HUES6 (cell line): ENCODE measurements at regions not wholly inside any gene's neighbourhood (a gene's known extent, or its start where the extent isn't known, plus 50 kb on each side); places are given as distances from the start of the nearest gene placed in this dataset.

Source experiments
- H3K27ac ChIP-seq: 2 replicates; pipeline ENCODE4 v1.7.0; 2013; ENCODE audit warnings: low read depth, mild to moderate bottlenecking, low read length, inconsistent platforms
- H3K27me3 ChIP-seq: 2 replicates; pipeline ENCODE4 v1.6.1; 2013; ENCODE audit warnings: low read length; ENCODE audit not compliant: control insufficient read depth, insufficient read depth
- H3K36me3 ChIP-seq: 2 replicates; pipeline ENCODE4 v1.6.1; 2013; ENCODE audit warnings: low read length; ENCODE audit not compliant: control insufficient read depth, insufficient read depth
- H3K4me1 ChIP-seq: 2 replicates; pipeline ENCODE4 v1.6.1; 2013; ENCODE audit warnings: low read length; ENCODE audit not compliant: control insufficient read depth, insufficient read depth
- H3K4me3 ChIP-seq: 2 replicates; pipeline ENCODE4 v1.5.1; 2013; ENCODE audit warnings: low read depth, low read length
- H3K9ac ChIP-seq: one replicate; pipeline ENCODE4 v1.6.1; 2013; ENCODE audit warnings: mild to moderate bottlenecking, low read length
- H3K9me3 ChIP-seq: 2 replicates; pipeline ENCODE4 v1.6.1; 2013; ENCODE audit warnings: low read depth, low read length; ENCODE audit not compliant: control insufficient read depth, insufficient read depth

DNA sequence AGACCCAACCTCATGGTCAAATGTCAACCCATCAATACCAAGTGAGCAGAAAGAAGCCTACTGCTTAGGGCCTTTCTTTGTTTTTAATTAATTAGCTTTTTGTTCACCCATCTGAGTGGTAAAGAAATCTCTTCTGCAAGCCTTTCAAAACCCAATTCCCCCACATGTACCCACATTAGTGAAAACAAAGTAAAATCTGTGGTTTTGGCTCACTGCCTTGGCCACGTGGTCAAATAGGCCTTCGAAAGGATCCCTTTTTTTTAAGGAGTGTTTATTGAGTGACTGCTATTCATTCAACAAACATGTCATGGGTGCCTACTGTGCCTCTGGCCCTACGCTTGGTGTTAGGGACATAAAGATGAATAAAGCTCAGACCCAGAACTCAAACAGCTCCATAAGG lies 160.1 kb downstream of the NUAK1 start:
- Histone ChIP-seq H3K27ac (no peak overlapping the region), H3K9ac (no peak overlapping the region), H3K4me3 (no peak overlapping the region)

DNA sequence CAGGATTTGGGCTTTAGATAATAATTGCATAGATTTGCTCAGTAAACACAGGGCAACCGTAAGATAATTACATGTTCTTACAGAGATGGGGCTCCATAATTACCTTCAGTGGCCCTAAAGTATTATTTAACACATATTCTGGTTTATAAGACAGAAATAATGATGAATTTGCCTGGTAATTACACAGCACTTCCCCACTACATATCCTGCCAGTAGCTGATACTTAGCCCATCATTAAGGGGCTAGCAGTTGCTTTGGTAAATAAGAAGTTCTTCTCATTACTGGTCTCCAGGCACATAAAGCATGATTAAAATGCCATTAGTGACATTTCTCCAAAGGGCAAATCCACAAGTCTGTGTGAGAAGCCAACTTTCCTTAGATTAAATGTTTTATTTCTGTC lies 158.7 kb downstream of the NUAK1 start:
- Histone ChIP-seq H3K9me3 (no peaks in the 10 kb centered on the region), H3K9ac (no peak overlapping the region), H3K4me1 (peaks cover 10% of the 10 kb centered on the region), H3K27me3 (no peaks in the 10 kb centered on the region), H3K36me3 (no peaks in the 10 kb centered on the region), H3K27ac (no peak overlapping the region), H3K4me3 (no peak overlapping the region)

More for the DNA sequence above, 160.1 kb downstream of the NUAK1 start:
- no peaks in the 10 kb centered on the region for H3K9me3 ChIP-seq
- H3K27me3 ChIP-seq: no peaks in the 10 kb centered on the region
- peaks cover 10% of the 10 kb centered on the region for H3K4me1 ChIP-seq
- no peaks in the 10 kb centered on the region for H3K36me3 ChIP-seq

DNA sequence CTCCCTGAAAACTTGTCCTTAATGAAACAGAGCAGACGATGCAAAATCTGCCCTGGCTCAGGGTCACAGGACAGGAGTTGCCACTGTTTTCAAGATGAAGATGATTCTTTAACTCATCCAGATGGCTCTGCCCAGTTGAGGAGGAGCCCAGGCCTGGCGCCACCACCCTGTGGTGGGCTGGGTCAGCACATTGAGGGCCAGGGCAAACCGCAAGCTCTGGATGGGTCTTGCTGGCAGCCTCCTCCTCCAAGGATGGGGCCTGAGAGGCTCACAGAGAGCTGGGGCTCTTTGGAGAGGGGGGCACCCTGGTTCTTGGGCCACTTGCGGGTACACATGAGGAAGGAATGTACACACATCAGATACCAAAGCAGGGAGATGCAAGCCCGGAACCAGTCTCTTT lies 158.2 kb downstream of the NUAK1 start:
- H3K36me3 ChIP-seq: no peaks in the 10 kb centered on the region
- no peak overlapping the region for H3K4me3 ChIP-seq
- H3K27me3 ChIP-seq: no peaks in the 10 kb centered on the region
- H3K27ac ChIP-seq: no peak overlapping the region
- no peak overlapping the region for H3K9ac ChIP-seq
- H3K4me1 ChIP-seq: peaks cover 10% of the 10 kb centered on the region
- H3K9me3 ChIP-seq: no peaks in the 10 kb centered on the region

DNA sequence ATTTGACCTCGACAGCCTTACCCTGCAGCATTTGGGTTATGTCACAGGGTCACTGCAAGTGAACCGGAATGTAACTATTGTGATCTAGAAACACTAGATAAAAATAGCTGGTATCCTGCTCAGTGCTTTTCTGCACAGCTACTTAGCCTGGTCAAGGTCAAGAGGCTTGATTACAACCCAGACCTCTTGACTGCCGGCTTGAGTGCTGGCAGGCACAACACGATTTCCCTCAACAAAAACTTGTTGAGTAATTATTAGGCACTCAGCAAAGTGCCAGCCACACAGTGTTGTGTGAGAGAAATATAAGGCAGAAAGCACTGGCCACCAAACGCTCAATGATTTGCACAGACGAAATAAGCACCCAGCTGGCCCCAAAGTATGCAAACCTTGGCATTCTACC lies 156.7 kb downstream of the NUAK1 start:
- H3K4me1 ChIP-seq: peaks cover 10% of the 10 kb centered on the region
- H3K36me3 ChIP-seq: no peaks in the 10 kb centered on the region
- H3K9me3 ChIP-seq: no peaks in the 10 kb centered on the region

DNA sequence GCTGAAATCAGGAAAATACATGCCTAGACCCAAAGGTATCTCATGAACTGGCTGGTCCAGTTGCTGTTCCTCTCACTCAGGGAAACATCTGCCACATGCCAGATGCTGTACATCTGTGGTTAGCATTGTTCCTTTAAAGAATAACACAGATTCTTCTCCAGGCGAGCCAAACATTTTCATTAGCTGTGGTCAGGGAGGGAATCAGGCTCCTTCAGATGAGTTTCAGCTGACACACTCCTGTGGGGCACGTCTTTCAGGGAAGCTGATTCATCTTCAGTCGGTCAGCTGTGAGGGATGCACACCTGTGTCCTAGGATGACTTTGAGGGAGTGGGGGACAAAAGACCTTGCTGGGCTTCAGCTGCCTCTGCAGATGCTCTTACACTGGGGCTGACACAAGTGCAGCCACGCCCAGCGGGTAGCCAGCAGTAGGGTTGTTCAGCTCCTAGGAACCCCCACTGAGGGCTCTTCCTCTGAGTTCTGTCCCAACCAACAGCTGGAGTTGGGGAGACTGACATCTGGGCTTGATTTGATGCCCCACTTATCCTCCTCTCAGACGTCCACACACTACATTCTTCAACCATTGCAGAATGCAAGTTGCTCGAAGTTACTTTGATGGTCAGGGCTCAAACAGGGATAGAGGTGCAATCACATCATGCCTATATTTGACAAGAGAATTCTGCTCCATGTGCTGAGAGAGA lies 155.0 kb downstream of the NUAK1 start:
- H3K36me3 ChIP-seq: no peaks in the 10 kb centered on the region
- H3K27me3 ChIP-seq: no peaks in the 10 kb centered on the region
- no peaks in the 10 kb centered on the region for H3K9me3 ChIP-seq
- no peak overlapping the region for H3K4me3 ChIP-seq
- H3K9ac ChIP-seq: no peak overlapping the region
- H3K4me1 ChIP-seq: peaks cover 10% of the 10 kb centered on the region
- H3K27ac ChIP-seq: no peak overlapping the region

More for the DNA sequence above, 156.7 kb downstream of the NUAK1 start:
- Histone ChIP-seq H3K9ac (no peak overlapping the region), H3K27me3 (no peaks in the 10 kb centered on the region), H3K27ac (no peak overlapping the region), H3K4me3 (no peak overlapping the region)

DNA sequence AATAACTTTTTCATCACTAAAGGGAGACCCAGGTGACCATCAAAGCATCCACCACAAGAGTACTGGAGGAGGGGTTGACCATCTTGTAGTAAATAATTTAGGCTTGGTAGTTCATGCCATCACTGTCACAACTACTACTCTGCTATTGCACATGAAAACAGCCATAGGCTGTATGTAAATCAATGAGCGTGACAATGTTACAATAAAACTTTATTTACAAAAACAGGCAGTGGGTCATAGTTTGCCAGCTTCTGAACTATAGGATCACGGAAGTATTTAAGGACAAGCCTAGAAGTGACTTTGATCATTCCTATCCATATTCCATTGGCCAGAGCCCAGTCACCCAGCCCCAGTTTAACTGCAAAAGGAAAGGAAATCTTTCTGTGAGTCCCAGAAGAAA lies 153.4 kb downstream of the NUAK1 start:
- Histone ChIP-seq H3K9ac (no peak overlapping the region), H3K4me1 (peaks cover 10% of the 10 kb centered on the region), H3K27me3 (no peaks in the 10 kb centered on the region), H3K4me3 (no peak overlapping the region), H3K27ac (no peak overlapping the region), H3K36me3 (no peaks in the 10 kb centered on the region), H3K9me3 (no peaks in the 10 kb centered on the region)

DNA sequence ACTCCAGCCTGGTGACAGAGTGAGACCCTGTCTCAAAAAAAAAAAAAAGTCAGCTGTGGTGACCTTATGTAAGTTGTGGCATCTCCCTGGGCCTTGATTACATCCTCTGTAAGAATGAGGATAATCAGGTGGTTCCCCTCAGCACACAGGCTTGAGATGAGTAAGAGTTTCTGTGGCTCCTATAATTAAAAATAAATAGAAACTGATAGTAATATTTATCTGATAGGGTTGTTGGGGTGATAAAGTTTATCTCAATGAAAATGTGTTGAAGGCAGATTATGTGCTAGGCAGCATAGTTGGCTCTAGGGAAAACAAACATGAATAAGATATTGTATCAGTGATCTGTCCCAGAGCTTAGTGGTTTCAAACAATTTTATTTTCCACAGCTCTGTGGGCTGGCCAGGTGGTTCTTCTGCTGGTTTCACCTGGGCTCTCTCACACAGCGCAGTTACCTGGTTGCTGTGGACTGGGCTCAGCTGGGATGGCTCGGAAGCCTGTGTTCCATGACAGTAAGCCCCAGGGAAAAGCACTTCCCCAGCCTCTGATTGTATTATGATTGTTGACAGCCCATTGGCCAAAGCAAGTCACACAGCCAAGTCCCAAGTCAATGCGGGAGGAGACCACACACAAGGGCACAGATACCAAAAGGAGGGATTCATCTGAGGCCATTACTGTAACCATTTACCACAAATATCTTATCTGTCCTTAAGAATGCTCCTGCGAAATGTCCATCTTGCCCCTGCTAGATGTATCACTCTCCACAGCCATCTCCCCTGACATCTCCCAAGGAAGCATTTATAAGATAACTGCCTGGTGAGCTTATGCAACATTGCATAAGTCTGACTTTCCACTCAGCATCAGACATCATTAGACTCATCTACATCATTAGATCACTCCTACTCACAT lies 151.7 kb downstream of the NUAK1 start:
- no peaks in the 10 kb centered on the region for H3K27me3 ChIP-seq
- H3K27ac ChIP-seq: no peak overlapping the region
- H3K36me3 ChIP-seq: no peaks in the 10 kb centered on the region
- no peaks in the 10 kb centered on the region for H3K4me1 ChIP-seq
- H3K4me3 ChIP-seq: no peak overlapping the region
- no peak overlapping the region for H3K9ac ChIP-seq
- H3K9me3 ChIP-seq: no peaks in the 10 kb centered on the region

DNA sequence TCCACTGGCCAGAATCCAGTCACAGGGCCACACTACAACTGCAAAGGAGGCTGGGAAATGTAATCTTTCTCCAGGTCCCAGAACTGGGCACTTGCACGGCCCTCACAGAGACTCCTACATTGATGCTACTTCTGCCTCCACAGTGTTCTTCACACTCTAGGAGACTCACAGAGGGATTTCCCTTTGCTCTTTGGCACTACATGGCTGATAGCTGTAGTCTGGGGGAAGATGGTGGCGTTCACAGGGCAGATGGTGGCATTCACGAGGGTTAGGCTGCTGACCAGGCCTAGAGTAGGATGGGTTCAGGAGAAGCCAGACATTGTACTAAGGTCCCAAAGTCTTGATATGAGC lies 151.1 kb downstream of the NUAK1 start:
- H3K27ac ChIP-seq: no peak overlapping the region
- H3K36me3 ChIP-seq: no peaks in the 10 kb centered on the region
- H3K27me3 ChIP-seq: no peaks in the 10 kb centered on the region
- no peaks in the 10 kb centered on the region for H3K9me3 ChIP-seq
- H3K4me1 ChIP-seq: peaks cover 2% of the 10 kb centered on the region; the same call in 1 of the 2 replicates
- no peak overlapping the region for H3K4me3 ChIP-seq
- H3K9ac ChIP-seq: no peak overlapping the region

DNA sequence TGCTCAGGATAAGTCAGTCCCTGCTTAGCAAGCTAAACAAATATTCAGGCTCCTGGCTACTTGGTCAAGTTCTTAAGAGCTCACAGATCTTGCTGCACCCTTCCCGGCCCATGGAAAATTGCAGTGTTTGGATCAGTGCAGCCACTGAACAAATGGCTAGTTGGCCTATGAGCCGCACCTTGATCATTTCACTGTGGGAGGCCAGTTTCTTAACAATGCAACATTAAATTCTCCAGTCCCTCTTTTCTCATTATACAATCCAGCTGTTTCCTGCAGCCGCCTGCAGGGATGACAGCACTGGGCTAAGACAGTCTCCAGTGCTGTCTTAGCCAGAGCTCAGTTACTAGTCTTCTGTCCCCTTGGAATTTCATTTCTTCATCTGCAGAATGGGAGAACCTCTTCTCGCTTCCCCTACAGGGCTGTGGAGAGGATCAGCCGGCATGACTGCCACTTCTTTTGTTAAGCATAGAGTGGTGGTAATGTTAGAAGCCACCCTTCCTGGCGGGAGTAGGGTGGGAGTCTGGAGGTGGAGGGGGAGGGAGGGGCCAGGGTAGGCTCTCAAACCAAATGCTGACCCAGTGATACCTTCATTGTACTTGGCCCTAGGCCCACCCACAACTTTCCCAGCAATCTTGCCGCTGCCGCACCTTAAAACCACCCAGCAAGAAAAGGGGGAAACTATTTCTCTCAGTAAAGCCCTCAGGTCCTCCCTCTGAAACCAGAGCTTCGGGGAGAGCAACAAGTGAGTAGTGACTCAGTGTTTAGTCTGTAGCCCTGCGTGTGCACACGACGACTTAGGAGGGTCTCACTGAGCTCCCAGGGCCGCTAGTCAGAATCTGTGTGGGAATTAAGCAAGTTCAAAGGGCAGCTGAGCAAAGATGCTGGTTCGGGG lies 145.7 kb downstream of the NUAK1 start:
- no peak overlapping the region for H3K27ac ChIP-seq
- no peaks in the 10 kb centered on the region for H3K27me3 ChIP-seq
- no peak overlapping the region for H3K9ac ChIP-seq
- peaks cover 13% of the 10 kb centered on the region for H3K4me1 ChIP-seq
- H3K36me3 ChIP-seq: no peaks in the 10 kb centered on the region
- no peak overlapping the region for H3K4me3 ChIP-seq
- no peaks in the 10 kb centered on the region for H3K9me3 ChIP-seq

DNA sequence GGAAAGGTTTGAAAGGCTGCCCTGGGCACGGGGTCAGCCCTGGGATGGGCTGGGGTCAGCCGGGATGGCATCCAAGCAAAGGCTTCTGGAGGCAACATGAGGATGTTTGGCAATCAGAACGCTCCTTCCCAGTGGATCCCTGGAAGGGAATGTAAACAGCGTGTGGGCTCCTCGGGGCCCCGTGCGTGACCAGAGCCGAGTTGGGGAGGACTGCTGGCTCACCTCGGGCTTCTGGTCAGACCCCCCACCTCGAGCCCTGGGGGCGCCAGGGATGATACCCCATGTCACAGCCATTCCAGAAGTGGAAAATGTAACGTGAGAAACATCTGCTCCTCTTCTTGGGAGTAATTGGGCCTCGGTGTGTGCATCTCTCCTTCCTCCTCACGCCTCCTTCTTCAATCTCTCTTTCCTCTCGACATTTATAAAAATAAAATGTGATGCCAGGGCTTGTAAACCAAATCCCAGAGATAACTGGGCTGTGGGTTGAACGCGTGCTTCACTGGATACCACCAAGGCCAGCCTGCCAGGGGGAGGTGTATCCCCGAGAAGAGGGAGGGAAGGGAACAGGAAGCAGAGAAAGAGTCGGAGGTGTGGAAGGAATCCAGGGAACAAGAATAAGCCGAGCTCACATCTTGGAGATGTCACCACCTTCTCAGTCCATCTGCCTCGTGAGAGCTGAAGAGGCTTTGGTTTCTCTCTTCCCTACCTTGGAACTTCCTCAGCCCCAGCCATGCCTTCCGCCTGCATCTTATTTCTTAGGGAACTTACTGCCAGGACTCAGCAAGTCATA lies 144.8 kb downstream of the NUAK1 start:
- H3K9me3 ChIP-seq: no peaks in the 10 kb centered on the region
- peaks cover 13% of the 10 kb centered on the region for H3K4me1 ChIP-seq
- no peak overlapping the region for H3K9ac ChIP-seq
- no peaks in the 10 kb centered on the region for H3K36me3 ChIP-seq
- no peak overlapping the region for H3K4me3 ChIP-seq
- H3K27ac ChIP-seq: no peak overlapping the region
- no peaks in the 10 kb centered on the region for H3K27me3 ChIP-seq
